Esophagus squamous epithelium (tissue), 5 donors: ENCODE measurements at regions not wholly inside any gene's neighbourhood (a gene's known extent, or its start where the extent isn't known, plus 50 kb on each side); places are given as distances from the start of the nearest gene placed in this dataset.

Source experiments
- DNase-seq: peaks from one replicate; lab custom pipeline; 2025; lab: John Stamatoyannopoulos, UW
- H3K27ac ChIP-seq, 4 donors: fragments of 200-600 bp; sonication (generic); one replicate each; pipeline ENCODE4 v1.5.1; 2016 to 2019; ENCODE audit warnings: mild to moderate bottlenecking in 1 of 4
- H3K27me3 ChIP-seq, 4 donors: fragments of 200-600 bp; sonication (generic); 1 replicate in 3 of 4; 2 replicates in 1 of 4; pipeline versions ENCODE4 v1.5.1 to v1.6.0; 2017 to 2021; ENCODE audit warnings: antibody characterized with exemption in 1 of 4
- H3K36me3 ChIP-seq, 3 donors: fragments of 200-600 bp; sonication (generic); one replicate each; pipeline ENCODE4 v1.5.1; 2016 to 2019
- H3K4me1 ChIP-seq, 3 donors: fragments of 200-600 bp; sonication (generic); one replicate each; pipeline ENCODE4 v1.5.1; 2017 to 2019
- H3K4me3 ChIP-seq, 4 donors: fragments of 200-600 bp; sonication (generic); 1 replicate in 3 of 4; 2 replicates in 1 of 4; pipeline ENCODE4 v1.5.1; 2016 to 2019; ENCODE audit warnings: mild to moderate bottlenecking in 2 of 4, moderate library complexity in 1 of 4
- H3K9me3 ChIP-seq, 3 donors: fragments of 200-600 bp; sonication (generic); one replicate each; pipeline ENCODE4 v1.5.1; 2016 to 2019
- POLR2A ChIP-seq, 4 donors: fragments of 450-650 bp; IDR thresholded peaks; one replicate each; pipeline ENCODE4 v1.6.1; 2017; ENCODE audit warnings: antibody characterized with exemption in 4 of 4, mild to moderate bottlenecking in 4 of 4, moderate library complexity in 3 of 4
- WGBS, 2 donors: methylation state at CpG; one replicate each; pipeline ENCODE4 v1.1.5; 2018; 5-methylcytosine and 5-hydroxymethylcytosine counted together
- intact Hi-C: fragments of 100-400 bp; cut with DNase I; formaldehyde crosslinking; loops from one replicate; pipeline ENCODE4 v1.15.0; 2022
- TF ChIP-seq, protein P1 (sequence below), 6 experiments: fragments of 450-650 bp in 4 of 6; fragments of 200-600 bp in 2 of 6; sonication (generic) in 2 of 6; IDR thresholded peaks; one replicate each; pipeline ENCODE4 v1.5.1; 2016 to 2019; ENCODE audit warnings: antibody characterized with exemption in 6 of 6, mild to moderate bottlenecking in 4 of 6, moderate library complexity in 4 of 6
- donor health status: DM: yes; HTN: yes; CAD: no.

DNA sequence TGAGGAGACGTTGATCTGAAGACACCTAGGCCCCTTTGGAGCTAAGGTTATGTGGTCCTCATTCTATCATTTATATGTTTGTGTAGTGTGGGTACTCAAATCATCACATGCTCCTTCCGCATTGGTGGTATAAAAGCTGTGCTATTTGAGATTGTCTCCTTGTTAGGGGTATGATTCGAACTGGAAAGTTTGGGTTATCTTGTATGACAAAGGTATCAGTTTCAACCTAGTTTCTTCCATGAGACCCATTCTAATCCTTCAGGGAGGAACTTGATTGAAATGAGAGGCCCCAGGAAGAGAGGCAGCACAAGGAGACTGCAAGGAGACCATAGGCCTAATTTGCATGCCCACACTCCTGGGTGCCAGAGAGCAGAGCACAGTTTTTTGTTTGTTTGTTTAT lies 104.2 kb upstream of the TIAM2 start:
- 83 to 95% methylated on average over 3 of the region's 3 CpGs for WGBS, 2 donors

GRCh38 chr6:154891901-154892300 lies 103.2 kb upstream of the TIAM2 start:
- peaks cover 0 to 22% (median 4%) of the 10 kb centered on the region in 3 donors for H3K4me1 ChIP-seq
- H3K9me3 ChIP-seq = no peaks in the 10 kb centered on the region
- no peak overlapping the region for H3K4me3 ChIP-seq
- intact Hi-C loops = no loop called here
- DNase-seq = no peak
- WGBS, 2 donors = 80 to 100% methylated on average over 2 to 3 of the region's 3 CpGs
- H3K27ac ChIP-seq = no peak overlapping the region
- peaks cover 0 to 16% (median 0%) of the 10 kb centered on the region in 3 donors for H3K36me3 ChIP-seq
- TF ChIP-seq, protein P1, sequence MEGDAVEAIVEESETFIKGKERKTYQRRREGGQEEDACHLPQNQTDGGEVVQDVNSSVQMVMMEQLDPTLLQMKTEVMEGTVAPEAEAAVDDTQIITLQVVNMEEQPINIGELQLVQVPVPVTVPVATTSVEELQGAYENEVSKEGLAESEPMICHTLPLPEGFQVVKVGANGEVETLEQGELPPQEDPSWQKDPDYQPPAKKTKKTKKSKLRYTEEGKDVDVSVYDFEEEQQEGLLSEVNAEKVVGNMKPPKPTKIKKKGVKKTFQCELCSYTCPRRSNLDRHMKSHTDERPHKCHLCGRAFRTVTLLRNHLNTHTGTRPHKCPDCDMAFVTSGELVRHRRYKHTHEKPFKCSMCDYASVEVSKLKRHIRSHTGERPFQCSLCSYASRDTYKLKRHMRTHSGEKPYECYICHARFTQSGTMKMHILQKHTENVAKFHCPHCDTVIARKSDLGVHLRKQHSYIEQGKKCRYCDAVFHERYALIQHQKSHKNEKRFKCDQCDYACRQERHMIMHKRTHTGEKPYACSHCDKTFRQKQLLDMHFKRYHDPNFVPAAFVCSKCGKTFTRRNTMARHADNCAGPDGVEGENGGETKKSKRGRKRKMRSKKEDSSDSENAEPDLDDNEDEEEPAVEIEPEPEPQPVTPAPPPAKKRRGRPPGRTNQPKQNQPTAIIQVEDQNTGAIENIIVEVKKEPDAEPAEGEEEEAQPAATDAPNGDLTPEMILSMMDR (IDR thresholded peaks at IDR 0.05) = no peak
- no peak for TF ChIP-seq POLR2A (IDR thresholded peaks at IDR 0.05)
- no peaks in the 10 kb centered on the region for H3K27me3 ChIP-seq

More for the DNA sequence above, 104.2 kb upstream of the TIAM2 start:
- DNase-seq = no peak
- intact Hi-C loops = no loop called here
- Histone ChIP-seq H3K4me1 (peaks cover 0 to 22% (median 4%) of the 10 kb centered on the region in 3 donors), H3K36me3 (peaks cover 0 to 6% (median 0%) of the 10 kb centered on the region in 3 donors), H3K4me3 (no peak overlapping the region), H3K9me3 (no peaks in the 10 kb centered on the region), H3K27ac (no peak overlapping the region), H3K27me3 (no peaks in the 10 kb centered on the region)
- no peak for TF ChIP-seq POLR2A (IDR thresholded peaks at IDR 0.05)
- TF ChIP-seq, protein P1 (IDR thresholded peaks at IDR 0.05) = no peak

DNA sequence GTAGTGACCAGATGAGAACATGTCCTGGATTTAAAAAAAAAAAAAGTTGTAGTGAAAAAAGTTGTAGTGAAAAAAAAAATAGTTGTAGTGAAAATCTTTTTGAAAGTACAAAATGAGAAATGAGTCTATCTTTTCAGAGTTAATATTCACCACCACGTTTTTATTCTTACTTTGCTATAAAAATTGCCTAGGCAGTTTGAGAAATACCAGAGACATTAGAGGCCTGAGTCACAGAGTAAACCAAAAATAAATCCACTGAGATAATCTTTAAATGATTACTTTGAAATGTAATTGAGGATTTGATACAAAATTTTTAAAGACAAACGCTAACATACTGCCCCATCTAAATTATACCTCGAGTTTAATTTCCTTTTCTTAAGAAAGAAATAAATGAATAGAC lies 101.2 kb upstream of the TIAM2 start:
- TF ChIP-seq POLR2A (IDR thresholded peaks at IDR 0.05) = no peak
- TF ChIP-seq, protein P1 (IDR thresholded peaks at IDR 0.05) = no peak
- intact Hi-C loops = no loop called here
- Histone ChIP-seq H3K27me3 (no peaks in the 10 kb centered on the region), H3K36me3 (peaks cover 0 to 19% (median 0%) of the 10 kb centered on the region in 3 donors), H3K9me3 (no peaks in the 10 kb centered on the region), H3K4me3 (no peak overlapping the region), H3K27ac (no peak overlapping the region), H3K4me1 (peaks cover 0 to 7% (median under 1%) of the 10 kb centered on the region in 3 donors)
- whole genome bisulfite sequencing, 2 donors = 47 to 55% methylated on average over 3 of the region's 3 CpGs
- DNase-seq = no peak

GRCh38 chr6:154894902-154895301 lies 100.2 kb upstream of the TIAM2 start:
- peaks cover 0 to 22% (median 0%) of the 10 kb centered on the region in 3 donors for H3K36me3 ChIP-seq
- intact Hi-C loops = no loop called here
- no peak for TF ChIP-seq POLR2A (IDR thresholded peaks at IDR 0.05)
- TF ChIP-seq, protein P1 (IDR thresholded peaks at IDR 0.05) = no peak
- WGBS, 2 donors = 67 to 81% methylated on average over 4 of the region's 4 CpGs
- H3K27me3 ChIP-seq = no peaks in the 10 kb centered on the region
- H3K4me3 ChIP-seq = no peak overlapping the region
- no peak for DNase-seq
- H3K9me3 ChIP-seq = no peaks in the 10 kb centered on the region
- no peak overlapping the region for H3K27ac ChIP-seq
- no peaks in the 10 kb centered on the region for H3K4me1 ChIP-seq

GRCh38 chr6:154895841-154896240 lies 99.3 kb upstream of the TIAM2 start:
- DNase-seq = no peak
- TF ChIP-seq, protein P1 (IDR thresholded peaks at IDR 0.05) = no peak
- TF ChIP-seq POLR2A (IDR thresholded peaks at IDR 0.05) = no peak
- 77 to 95% methylated on average over 5 to 6 of the region's 6 CpGs for WGBS, 2 donors
- Histone ChIP-seq H3K4me1 (no peaks in the 10 kb centered on the region), H3K27ac (no peak overlapping the region), H3K9me3 (no peaks in the 10 kb centered on the region), H3K27me3 (no peaks in the 10 kb centered on the region), H3K36me3 (peaks cover 0 to 23% (median 0%) of the 10 kb centered on the region in 3 donors), H3K4me3 (no peak overlapping the region)
- intact Hi-C loops = no loop called here
